ENCODE measurements at regions not wholly inside any gene's neighbourhood (a gene's known extent, or its start where the extent isn't known, plus 50 kb on each side); places are given as distances from the start of the nearest gene placed in this dataset.
"Not testable (repeated sequence)": the region's sequence is repeated elsewhere in the genome, so short reads cannot be mapped to it uniquely, and the experiment has no call there.

DNA sequence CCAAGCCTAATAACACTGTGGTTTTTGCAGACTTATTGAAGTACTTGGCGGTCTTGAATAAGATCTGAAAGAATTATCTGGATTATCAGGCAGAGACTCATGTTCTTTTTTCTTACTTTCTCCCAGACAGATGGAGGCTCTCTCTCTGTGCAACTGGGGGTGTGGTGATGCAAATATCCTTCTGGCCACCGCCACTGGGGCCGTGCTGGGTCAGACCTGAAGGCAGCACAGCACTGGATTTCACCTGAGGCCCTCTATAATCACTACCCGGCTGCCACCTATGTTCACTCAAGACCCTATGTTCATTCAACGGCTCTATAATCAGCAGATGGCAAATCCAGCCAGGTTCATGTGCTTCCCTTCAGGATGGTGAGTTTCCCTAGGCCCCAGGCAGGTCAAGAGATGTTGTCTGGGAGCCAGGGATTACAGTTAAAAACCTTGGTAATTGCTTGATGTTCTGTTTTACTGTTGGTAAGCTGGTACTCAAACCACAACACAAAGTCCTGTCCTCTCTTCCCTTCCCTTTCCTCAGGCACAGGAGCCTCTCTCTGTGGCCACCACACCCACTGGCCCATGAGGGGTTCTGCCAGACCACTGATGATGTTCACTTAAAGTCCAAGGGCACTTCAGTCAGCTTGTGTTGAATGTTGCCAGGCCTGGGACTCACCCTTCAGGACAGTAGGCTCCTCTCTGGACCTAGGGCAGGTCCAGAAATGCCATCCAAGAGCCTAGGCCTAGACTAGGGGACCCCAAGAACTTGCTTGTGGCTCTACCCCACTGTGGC, 205.3 kb upstream of the GCFC2 start:
- Histone ChIP-seq H3K27ac (no peak overlapping the region), H3K36me3 (no peaks in the 10 kb centered on the region), H3K9me3 (no peaks in the 10 kb centered on the region), H3K27me3 (no peaks in the 10 kb centered on the region), H3K4me3 (ENCODE audit: low read depth in 1 of 2, low read length in 1 of 2) (no peak overlapping the region), H3K4me1 (ENCODE audit: control insufficient read depth in 1 of 2, insufficient read depth in 1 of 2, low read depth in 1 of 2, low read length in 1 of 2) (no peaks in the 10 kb centered on the region)
- TF ChIP-seq, protein P1, sequence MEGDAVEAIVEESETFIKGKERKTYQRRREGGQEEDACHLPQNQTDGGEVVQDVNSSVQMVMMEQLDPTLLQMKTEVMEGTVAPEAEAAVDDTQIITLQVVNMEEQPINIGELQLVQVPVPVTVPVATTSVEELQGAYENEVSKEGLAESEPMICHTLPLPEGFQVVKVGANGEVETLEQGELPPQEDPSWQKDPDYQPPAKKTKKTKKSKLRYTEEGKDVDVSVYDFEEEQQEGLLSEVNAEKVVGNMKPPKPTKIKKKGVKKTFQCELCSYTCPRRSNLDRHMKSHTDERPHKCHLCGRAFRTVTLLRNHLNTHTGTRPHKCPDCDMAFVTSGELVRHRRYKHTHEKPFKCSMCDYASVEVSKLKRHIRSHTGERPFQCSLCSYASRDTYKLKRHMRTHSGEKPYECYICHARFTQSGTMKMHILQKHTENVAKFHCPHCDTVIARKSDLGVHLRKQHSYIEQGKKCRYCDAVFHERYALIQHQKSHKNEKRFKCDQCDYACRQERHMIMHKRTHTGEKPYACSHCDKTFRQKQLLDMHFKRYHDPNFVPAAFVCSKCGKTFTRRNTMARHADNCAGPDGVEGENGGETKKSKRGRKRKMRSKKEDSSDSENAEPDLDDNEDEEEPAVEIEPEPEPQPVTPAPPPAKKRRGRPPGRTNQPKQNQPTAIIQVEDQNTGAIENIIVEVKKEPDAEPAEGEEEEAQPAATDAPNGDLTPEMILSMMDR (IDR thresholded peaks at IDR 0.05) = no peak

DNA sequence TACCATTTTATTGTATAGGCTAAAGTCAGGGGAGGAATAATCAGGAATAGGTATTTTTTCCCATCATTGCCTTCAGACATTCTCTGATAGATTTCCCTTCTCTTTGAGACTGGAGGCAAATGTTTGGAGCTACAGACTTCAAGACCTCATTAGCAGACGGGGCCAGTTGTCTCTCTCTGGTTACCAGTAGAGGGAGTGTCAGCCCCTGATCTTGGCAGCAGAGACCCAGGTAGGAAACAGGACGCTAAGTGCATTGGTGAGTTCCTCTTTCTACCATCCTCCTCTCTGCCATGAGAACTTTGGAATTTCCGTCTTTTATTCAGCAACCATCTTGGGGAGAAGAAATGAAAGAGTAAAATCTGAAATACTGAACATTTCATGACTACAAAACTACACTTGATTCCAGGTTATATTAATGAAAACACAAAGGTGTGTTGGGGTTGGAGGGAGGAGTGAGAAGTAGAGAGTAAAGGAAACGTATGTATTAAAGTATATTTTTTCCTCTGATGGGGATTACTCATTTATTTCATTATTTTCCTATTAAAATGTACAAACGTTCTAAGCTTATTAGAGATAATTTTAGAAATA, 186.2 kb upstream of the GCFC2 start:
- H3K4me1 ChIP-seq (ENCODE audit: control insufficient read depth in 1 of 2, insufficient read depth in 1 of 2, low read depth in 1 of 2, low read length in 1 of 2) = no peaks in the 10 kb centered on the region
- H3K27ac ChIP-seq = no peak overlapping the region
- H3K4me3 ChIP-seq (ENCODE audit: low read depth in 1 of 2, low read length in 1 of 2) = no peak overlapping the region
- no peaks in the 10 kb centered on the region for H3K36me3 ChIP-seq
- no peaks in the 10 kb centered on the region for H3K27me3 ChIP-seq
- no peaks in the 10 kb centered on the region for H3K9me3 ChIP-seq
- TF ChIP-seq, protein P1 (IDR thresholded peaks at IDR 0.05) = no peak

DNA sequence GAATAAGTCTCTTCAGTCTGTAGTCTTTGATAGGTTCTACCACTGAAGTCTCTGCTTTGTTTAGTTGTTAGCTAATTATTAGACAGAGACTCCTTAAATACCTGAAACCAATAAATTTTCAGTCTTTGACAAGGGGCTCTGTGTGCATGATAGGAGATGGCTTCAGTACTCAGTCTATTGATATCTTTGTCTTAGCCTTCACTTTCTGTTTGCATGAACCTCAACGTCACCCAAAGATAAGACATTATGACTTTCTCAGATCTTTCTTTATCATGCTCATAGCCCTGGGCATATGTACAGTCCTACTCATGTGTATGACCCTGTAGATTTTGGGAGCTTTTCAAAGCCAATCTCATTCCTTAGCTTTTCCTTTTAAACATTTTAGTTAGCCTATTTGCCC, 183.5 kb upstream of the GCFC2 start:
- TF ChIP-seq, protein P1 (IDR thresholded peaks at IDR 0.05) = no peak
- no peaks in the 10 kb centered on the region for H3K36me3 ChIP-seq
- H3K4me1 ChIP-seq (ENCODE audit: control insufficient read depth in 1 of 2, insufficient read depth in 1 of 2, low read depth in 1 of 2, low read length in 1 of 2) = no peaks in the 10 kb centered on the region

DNA sequence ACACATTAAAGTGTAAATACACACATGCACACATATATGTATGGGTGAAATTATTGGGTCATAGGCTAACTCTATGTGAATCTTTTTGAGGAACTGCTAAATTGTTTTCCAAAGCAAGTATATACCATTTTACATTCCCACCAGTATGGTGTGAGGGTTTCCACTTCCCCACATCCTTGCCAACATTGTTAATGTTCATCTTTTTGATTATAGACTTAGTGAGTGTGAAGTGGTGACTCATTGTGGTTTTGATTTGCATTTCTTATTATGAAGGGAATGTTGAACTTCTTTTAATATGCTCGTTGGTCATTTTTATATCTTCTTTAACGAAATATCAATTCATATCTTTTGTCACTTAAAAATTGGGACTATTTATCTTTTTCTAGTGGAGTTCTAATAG, 181.8 kb upstream of the GCFC2 start:
- TF ChIP-seq, protein P1 (IDR thresholded peaks at IDR 0.05) = no peak
- Histone ChIP-seq H3K4me1 (ENCODE audit: control insufficient read depth in 1 of 2, insufficient read depth in 1 of 2, low read depth in 1 of 2, low read length in 1 of 2) (no peaks in the 10 kb centered on the region), H3K4me3 (ENCODE audit: low read depth in 1 of 2, low read length in 1 of 2) (no peak overlapping the region), H3K27ac (no peak overlapping the region), H3K27me3 (no peaks in the 10 kb centered on the region), H3K36me3 (no peaks in the 10 kb centered on the region), H3K9me3 (no peaks in the 10 kb centered on the region)

More for the DNA sequence above, 183.5 kb upstream of the GCFC2 start:
- H3K27me3 ChIP-seq = no peaks in the 10 kb centered on the region
- no peak overlapping the region for H3K4me3 ChIP-seq (ENCODE audit: low read depth in 1 of 2, low read length in 1 of 2)
- H3K9me3 ChIP-seq = no peaks in the 10 kb centered on the region
- H3K27ac ChIP-seq = no peak overlapping the region

DNA sequence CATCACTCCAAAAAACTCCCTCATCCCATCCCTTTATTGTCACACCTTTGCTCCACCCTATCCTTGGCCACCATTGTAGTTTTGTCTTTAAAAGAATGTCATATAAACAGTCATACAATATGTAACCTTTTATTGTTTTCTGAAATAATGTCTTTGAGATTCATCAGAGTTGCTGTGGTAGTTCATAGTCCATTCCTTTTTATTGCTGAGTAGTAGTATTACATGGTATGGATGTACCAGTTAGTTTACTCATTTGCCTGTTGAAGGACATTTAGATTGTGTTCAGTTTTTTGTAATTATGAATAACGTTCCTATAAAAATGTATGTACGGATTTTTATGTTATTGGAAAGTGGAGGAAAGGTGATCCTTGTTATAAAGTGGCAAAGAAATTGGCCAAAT, 171.8 kb upstream of the GCFC2 start:
- no peaks in the 10 kb centered on the region for H3K36me3 ChIP-seq
- TF ChIP-seq, protein P1 (IDR thresholded peaks at IDR 0.05) = no peak
- H3K27me3 ChIP-seq = no peaks in the 10 kb centered on the region
- H3K9me3 ChIP-seq = no peaks in the 10 kb centered on the region
- H3K4me3 ChIP-seq (ENCODE audit: low read depth in 1 of 2, low read length in 1 of 2) = no peak overlapping the region
- H3K4me1 ChIP-seq (ENCODE audit: control insufficient read depth in 1 of 2, insufficient read depth in 1 of 2, low read depth in 1 of 2, low read length in 1 of 2) = no peaks in the 10 kb centered on the region
- H3K27ac ChIP-seq = no peak overlapping the region

DNA sequence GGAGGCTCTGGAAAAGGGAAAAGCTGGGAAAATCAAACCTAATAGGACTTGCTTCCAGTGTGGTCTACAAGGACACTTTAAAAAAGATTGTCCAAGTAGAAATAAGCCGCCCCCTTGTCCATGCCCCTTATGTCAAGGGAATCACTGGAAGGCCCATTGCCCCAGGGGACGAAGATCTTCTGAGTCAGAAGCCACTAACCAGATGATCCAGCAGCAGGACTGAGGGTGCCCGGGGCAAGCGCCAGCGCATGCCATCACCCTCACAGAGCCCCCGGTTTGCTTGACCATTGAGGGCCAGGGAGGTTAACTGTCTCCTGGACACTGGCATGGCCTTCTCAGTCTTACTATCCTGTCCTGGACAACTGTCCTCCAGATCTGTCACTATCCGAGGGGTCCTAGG, 164.9 kb upstream of the GCFC2 start:
- H3K4me1 ChIP-seq (ENCODE audit: control insufficient read depth in 1 of 2, insufficient read depth in 1 of 2, low read depth in 1 of 2, low read length in 1 of 2); H3K36me3 ChIP-seq; H3K9me3 ChIP-seq; H3K27ac ChIP-seq; H3K27me3 ChIP-seq; H3K4me3 ChIP-seq (ENCODE audit: low read depth in 1 of 2, low read length in 1 of 2): not testable (repeated sequence)

DNA sequence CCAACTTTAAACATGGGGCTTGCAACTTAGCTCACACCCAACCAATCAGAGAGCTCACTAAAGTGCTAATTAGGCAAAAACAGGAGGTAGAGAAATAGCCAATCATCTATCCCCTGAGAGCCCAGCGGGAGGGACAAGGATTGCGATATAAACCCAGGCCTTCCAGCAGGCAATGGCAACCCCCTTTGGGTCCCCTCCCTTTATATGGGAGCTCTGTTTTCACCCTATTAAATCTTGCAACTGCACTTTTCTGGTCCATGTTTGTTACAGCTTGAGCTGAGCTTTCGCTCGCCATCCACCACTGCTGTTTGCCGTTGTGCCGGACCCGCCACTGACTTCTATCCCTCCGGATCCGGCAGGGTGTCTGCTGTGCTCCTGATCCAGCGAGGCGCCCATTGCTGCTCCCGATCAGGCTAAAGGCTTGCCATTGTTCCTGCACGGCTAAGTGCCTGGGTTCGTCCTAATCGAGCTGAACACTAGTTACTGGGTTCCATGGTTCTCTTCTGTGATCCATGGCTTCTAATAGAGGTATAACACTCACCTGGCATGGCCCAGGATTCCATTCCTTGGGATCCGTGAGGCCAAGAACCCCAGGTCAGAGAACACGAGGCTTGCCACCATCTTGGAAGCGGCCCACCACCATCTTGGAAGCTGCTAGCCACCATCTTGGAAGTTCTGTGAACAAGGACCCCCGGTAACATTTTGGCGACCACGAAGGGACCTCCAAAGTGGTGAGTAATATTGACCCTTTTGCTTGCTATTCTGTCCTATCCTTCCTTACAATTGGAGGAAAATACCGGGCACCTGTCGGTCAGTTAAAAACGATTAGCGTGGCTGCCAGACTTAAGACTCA, 161.3 kb upstream of the GCFC2 start:
- not testable (repeated sequence) for H3K4me3 ChIP-seq (ENCODE audit: low read depth in 1 of 2, low read length in 1 of 2); H3K4me1 ChIP-seq (ENCODE audit: control insufficient read depth in 1 of 2, insufficient read depth in 1 of 2, low read depth in 1 of 2, low read length in 1 of 2); H3K36me3 ChIP-seq; H3K27me3 ChIP-seq; H3K9me3 ChIP-seq; H3K27ac ChIP-seq

All from neutrophil (primary cell).